ENCODE measurements at regions not wholly inside any gene's neighbourhood (a gene's known extent, or its start where the extent isn't known, plus 50 kb on each side); places are given as distances from the start of the nearest gene placed in this dataset.

DNA sequence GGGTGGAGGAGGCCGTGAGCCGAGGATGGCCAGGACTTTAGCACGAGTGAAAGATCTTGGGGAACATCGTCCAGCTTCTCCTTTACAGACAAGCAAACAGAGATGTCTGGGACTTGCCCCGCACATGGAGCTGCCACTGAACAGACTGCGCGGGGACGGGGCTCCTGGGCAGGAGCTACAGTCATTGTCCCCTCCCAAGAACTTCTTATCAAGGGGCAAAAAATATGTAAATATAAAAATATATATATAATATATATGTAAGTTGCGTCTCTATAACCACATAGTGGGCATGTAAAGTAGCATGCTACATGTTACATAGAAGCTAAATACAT lies 245.0 kb upstream of the SALL3 start:
- DNase-seq (ENCODE audit: low read depth, low spot score) (no peak), FAIRE-seq (no peak)
- no peak overlapping the region for H3K4me2 ChIP-seq (ENCODE audit: control insufficient read depth, extremely low read depth, insufficient read depth, low read depth, low read length)
- H4K20me1 ChIP-seq (ENCODE audit: control insufficient read depth, extremely low read depth, insufficient read depth, low read length) = no peaks in the 10 kb centered on the region
- H3K9ac ChIP-seq (ENCODE audit: control insufficient read depth, extremely low read depth, insufficient read depth, low read length) = no peak overlapping the region
- H3K9me1 ChIP-seq (ENCODE audit: control insufficient read depth, extremely low read depth, insufficient read depth, low read length) = no peaks in the 10 kb centered on the region
- no peaks in the 10 kb centered on the region for H3K36me3 ChIP-seq (ENCODE audit: control insufficient read depth in 2 of 2, extremely low read depth in 1 of 2, insufficient read depth in 2 of 2, low read length in 2 of 2)
- dilution Hi-C loops (cut with MboI; ENCODE audit: extremely low pct_ligation_motif_present, low sequenced_read_pairs) = no loop called here
- H3K27ac ChIP-seq (ENCODE audit: control insufficient read depth, insufficient read depth, low read length) = no peak overlapping the region
- H3K79me2 ChIP-seq (ENCODE audit: control insufficient read depth, insufficient read depth, low read length) = no peaks in the 10 kb centered on the region
- H3K27me3 ChIP-seq (ENCODE audit: control insufficient read depth, extremely low read depth, insufficient read depth, low read length) = no peaks in the 10 kb centered on the region
- TF ChIP-seq EZH2 (IDR thresholded peaks at IDR 0.05; ENCODE audit: low read length) = no peak
- TF ChIP-seq, protein P1, sequence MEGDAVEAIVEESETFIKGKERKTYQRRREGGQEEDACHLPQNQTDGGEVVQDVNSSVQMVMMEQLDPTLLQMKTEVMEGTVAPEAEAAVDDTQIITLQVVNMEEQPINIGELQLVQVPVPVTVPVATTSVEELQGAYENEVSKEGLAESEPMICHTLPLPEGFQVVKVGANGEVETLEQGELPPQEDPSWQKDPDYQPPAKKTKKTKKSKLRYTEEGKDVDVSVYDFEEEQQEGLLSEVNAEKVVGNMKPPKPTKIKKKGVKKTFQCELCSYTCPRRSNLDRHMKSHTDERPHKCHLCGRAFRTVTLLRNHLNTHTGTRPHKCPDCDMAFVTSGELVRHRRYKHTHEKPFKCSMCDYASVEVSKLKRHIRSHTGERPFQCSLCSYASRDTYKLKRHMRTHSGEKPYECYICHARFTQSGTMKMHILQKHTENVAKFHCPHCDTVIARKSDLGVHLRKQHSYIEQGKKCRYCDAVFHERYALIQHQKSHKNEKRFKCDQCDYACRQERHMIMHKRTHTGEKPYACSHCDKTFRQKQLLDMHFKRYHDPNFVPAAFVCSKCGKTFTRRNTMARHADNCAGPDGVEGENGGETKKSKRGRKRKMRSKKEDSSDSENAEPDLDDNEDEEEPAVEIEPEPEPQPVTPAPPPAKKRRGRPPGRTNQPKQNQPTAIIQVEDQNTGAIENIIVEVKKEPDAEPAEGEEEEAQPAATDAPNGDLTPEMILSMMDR (optimal IDR thresholded peaks at IDR 0.05 in 1 of 3, IDR thresholded peaks at IDR 0.05 in 1 of 3, conservative IDR thresholded peaks at IDR 0.05 in 1 of 3; ENCODE audit: extremely low read depth in 1 of 3, insufficient read depth in 2 of 3, low read length in 3 of 3) = no peak
- H2AFZ ChIP-seq (ENCODE audit: control insufficient read depth, low read length) = no peak overlapping the region
- H3K9me3 ChIP-seq (ENCODE audit: control insufficient read depth, low read depth, low read length) = peaks cover 25% of the 10 kb centered on the region
- H3K4me1 ChIP-seq (ENCODE audit: control insufficient read depth, extremely low read depth, insufficient read depth, low read length) = no peaks in the 10 kb centered on the region
- no peak overlapping the region for H3K4me3 ChIP-seq (ENCODE audit: control insufficient read depth in 2 of 3, extremely low read depth in 1 of 3, insufficient read depth in 2 of 3, low read depth in 1 of 3, low read length in 3 of 3)

DNA sequence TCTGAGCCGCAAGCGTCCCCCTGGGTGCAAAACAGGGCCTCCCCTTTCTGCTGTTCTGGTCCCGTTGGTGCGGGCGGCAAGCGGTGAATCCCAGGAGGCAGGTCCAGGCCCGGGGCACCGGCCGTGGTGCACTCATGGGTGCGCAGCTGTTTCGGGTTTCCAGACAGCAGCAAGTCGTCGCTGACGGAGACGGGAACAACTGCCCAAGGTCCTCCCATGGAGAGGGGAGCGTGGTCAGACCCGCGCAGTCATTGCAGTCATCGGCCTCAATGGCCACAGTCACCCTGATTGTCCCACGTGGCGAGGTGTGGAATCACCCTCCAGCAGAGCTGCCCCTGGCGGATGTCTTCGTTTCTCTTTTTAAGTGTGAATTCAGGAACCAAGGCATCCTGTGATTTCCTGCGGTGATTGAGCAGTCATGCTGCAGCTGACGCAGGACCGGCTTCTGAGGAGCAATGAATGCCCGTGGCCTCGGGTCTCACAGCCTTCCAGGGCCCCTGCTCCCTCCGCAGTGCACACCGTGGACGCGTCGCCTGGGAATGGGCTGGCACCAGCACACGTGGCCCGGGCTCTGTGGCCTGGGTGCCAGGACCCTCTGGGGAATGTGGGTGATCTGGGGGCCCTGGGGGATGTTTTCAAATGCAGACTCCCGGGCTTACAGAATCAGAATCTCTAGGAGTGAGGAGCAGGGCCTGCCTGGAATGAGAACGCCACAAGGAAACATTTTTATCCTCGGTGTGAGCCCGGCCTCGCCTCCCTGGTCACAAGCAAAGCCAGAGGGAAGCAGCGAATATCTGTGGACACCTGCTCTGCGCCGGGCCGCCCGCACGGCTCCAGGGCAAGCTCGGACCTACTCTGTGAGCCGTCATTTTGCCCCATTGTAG lies 244.2 kb upstream of the SALL3 start:
- Histone ChIP-seq H3K27me3 (ENCODE audit: control insufficient read depth, extremely low read depth, insufficient read depth, low read length) (no peaks in the 10 kb centered on the region), H3K4me3 (ENCODE audit: control insufficient read depth in 2 of 3, extremely low read depth in 1 of 3, insufficient read depth in 2 of 3, low read depth in 1 of 3, low read length in 3 of 3) (no peak overlapping the region), H3K4me2 (ENCODE audit: control insufficient read depth, extremely low read depth, insufficient read depth, low read depth, low read length) (no peak overlapping the region), H3K36me3 (ENCODE audit: control insufficient read depth in 2 of 2, extremely low read depth in 1 of 2, insufficient read depth in 2 of 2, low read length in 2 of 2) (no peaks in the 10 kb centered on the region), H3K9ac (ENCODE audit: control insufficient read depth, extremely low read depth, insufficient read depth, low read length) (no peak overlapping the region), H3K9me1 (ENCODE audit: control insufficient read depth, extremely low read depth, insufficient read depth, low read length) (no peaks in the 10 kb centered on the region), H3K79me2 (ENCODE audit: control insufficient read depth, insufficient read depth, low read length) (no peaks in the 10 kb centered on the region), H3K9me3 (ENCODE audit: control insufficient read depth, low read depth, low read length) (peaks cover 25% of the 10 kb centered on the region), H3K4me1 (ENCODE audit: control insufficient read depth, extremely low read depth, insufficient read depth, low read length) (no peaks in the 10 kb centered on the region), H4K20me1 (ENCODE audit: control insufficient read depth, extremely low read depth, insufficient read depth, low read length) (no peaks in the 10 kb centered on the region), H2AFZ (ENCODE audit: control insufficient read depth, low read length) (no peak overlapping the region), H3K27ac (ENCODE audit: control insufficient read depth, insufficient read depth, low read length) (no peak overlapping the region)
- TF ChIP-seq EZH2 (IDR thresholded peaks at IDR 0.05; ENCODE audit: low read length) = no peak
- TF ChIP-seq, protein P1 (optimal IDR thresholded peaks at IDR 0.05 in 1 of 3, IDR thresholded peaks at IDR 0.05 in 1 of 3, conservative IDR thresholded peaks at IDR 0.05 in 1 of 3; ENCODE audit: extremely low read depth in 1 of 3, insufficient read depth in 2 of 3, low read length in 3 of 3) = no peak
- dilution Hi-C loops (cut with MboI; ENCODE audit: extremely low pct_ligation_motif_present, low sequenced_read_pairs) = no loop called here
- DNase-seq (ENCODE audit: low read depth, low spot score) (no peak), FAIRE-seq (no peak)

All from keratinocyte (primary cell).